GM12872 (cell line): ENCODE measurements at regions not wholly inside any gene's neighbourhood (a gene's known extent, or its start where the extent isn't known, plus 50 kb on each side); places are given as distances from the start of the nearest gene placed in this dataset.

Experiments used
- TF ChIP-seq, protein P1 (sequence below): IDR thresholded peaks from 3 replicates; pipeline ENCODE4 v1.5.1; 2011; ENCODE audit warnings: low read depth, mild to moderate bottlenecking, low read length, moderate library complexity; ENCODE audit not compliant: insufficient read depth

DNA sequence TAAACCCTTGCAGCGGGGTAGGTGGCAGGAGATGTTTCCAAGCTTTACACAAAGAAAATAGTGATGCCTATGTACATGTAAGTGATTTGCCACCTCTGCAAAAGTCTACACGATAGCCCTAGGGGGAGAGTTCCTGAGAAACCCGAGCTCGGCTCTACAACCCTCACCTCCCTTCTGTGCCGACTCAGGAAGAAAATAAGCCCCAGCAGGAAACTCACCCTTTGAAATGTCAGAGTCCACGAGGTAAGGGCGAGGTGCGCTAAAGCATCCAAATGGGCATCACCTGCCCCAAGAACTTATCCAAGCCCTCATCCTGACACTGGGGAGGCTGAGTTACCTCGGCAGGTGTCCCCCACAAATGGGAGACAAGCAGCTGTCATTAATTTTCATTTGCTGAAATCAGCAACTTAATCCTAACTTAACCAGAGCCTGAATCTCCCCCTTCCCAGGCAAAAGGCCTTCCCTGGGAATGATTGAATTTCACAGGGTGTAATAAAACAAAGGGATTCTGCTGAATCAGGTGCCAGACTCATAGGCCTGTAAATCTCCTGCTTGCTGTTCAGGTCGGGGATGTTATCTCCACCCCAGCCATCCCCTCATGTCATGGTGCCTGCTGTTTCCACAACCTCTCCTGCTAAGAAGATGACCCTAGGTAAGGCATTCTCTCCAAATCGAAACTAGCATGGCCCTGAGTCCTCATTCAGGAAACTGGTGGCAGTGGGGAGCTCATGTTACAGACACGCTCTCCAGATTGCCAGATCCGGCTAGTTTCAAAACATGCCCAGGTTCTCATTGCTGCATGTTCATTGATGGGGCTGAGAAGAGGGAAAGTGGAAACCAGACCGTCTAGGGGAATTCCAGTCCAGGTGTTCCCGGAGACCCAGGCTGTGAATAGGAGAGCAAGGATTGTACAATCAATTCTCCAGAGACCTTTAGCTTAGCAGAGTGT is 105.3 kb upstream of the KIRREL3 start:
- TF ChIP-seq, protein P1, sequence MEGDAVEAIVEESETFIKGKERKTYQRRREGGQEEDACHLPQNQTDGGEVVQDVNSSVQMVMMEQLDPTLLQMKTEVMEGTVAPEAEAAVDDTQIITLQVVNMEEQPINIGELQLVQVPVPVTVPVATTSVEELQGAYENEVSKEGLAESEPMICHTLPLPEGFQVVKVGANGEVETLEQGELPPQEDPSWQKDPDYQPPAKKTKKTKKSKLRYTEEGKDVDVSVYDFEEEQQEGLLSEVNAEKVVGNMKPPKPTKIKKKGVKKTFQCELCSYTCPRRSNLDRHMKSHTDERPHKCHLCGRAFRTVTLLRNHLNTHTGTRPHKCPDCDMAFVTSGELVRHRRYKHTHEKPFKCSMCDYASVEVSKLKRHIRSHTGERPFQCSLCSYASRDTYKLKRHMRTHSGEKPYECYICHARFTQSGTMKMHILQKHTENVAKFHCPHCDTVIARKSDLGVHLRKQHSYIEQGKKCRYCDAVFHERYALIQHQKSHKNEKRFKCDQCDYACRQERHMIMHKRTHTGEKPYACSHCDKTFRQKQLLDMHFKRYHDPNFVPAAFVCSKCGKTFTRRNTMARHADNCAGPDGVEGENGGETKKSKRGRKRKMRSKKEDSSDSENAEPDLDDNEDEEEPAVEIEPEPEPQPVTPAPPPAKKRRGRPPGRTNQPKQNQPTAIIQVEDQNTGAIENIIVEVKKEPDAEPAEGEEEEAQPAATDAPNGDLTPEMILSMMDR, result no peak

- TF ChIP-seq, protein P1, result no peak
These were observed 103.2 kb upstream of the KIRREL3 start for GRCh38 chr11:127103586-127104388.

GRCh38 chr11:127098684-127099083 is 98.1 kb upstream of the KIRREL3 start:
- TF ChIP-seq, protein P1, result no peak

GRCh38 chr11:127080735-127081134 is 80.2 kb upstream of the KIRREL3 start:
- TF ChIP-seq, protein P1, result no peak

DNA sequence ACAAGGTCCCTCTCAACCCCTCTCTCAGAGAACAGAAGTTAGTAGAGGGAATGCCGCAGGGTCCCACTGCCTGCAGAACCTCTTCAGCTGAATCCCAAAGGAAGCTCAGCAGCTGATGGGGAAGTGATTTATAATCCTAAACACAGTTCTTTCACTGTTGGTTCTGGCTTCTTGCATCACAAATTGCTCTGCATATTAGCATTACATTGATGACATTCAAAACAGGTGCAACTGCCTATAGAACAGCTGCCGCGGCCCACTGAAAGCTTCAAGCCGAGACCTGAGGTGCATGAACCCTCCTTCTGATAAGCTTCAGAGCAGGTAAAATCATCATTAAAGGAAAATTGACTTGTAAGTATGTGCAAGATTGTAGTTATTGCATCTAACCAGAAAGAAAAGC is 75.2 kb upstream of the KIRREL3 start:
- TF ChIP-seq, protein P1, result no peak

DNA sequence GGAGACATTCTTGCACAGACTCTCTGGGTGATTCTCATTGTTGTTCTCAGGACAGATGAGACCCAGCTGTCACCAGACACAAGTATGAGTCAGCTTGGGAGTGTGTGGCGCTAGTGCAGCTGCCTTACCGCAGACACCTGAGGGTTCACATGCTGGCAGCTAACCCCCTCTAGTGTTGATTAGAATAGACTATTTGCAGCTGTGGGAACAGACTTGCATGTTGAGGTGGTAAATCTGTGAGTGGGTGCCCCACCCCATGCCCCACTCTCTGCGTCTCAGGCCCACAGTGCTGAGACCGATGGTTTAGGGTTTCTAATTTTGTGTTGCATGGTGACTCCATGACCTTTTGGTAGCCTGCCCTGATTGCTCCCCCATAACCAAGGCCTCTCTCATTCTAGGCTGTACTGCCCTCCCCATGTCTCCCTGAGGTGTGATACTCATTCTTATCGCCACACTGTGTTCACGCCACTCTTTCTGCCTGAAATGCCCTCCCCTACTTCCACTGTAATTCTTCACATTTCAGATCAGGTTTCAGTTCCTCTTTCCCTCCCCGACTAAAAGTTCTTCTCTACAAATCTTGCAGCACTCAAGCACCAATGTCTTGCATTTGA is 73.7 kb upstream of the KIRREL3 start:
- TF ChIP-seq, protein P1, result peak; percentile 72

GRCh38 chr11:127073621-127074020 is 73.1 kb upstream of the KIRREL3 start:
- TF ChIP-seq, protein P1, result no peak
